GM18951 (cell line): ENCODE measurements at regions not wholly inside any gene's neighbourhood (a gene's known extent, or its start where the extent isn't known, plus 50 kb on each side); places are given as distances from the start of the nearest gene placed in this dataset.

Source experiments
- POLR2A ChIP-seq: IDR thresholded peaks from 4 replicates; pipeline ENCODE4 v1.6.1; 2011; ENCODE audit warnings: mild to moderate bottlenecking; ENCODE audit not compliant: insufficient read length, insufficient read depth; ENCODE audit errors: extremely low read depth
- in situ Hi-C: fragments of 300-500 bp; cut with MboI; formaldehyde crosslinking; loops from one replicate; pipeline ENCODE4 v1.12.0; 2022; ENCODE audit warnings: low sequenced_read_pairs, mixed read lengths, inconsistent platforms; ENCODE audit not compliant: unreplicated experiment

DNA sequence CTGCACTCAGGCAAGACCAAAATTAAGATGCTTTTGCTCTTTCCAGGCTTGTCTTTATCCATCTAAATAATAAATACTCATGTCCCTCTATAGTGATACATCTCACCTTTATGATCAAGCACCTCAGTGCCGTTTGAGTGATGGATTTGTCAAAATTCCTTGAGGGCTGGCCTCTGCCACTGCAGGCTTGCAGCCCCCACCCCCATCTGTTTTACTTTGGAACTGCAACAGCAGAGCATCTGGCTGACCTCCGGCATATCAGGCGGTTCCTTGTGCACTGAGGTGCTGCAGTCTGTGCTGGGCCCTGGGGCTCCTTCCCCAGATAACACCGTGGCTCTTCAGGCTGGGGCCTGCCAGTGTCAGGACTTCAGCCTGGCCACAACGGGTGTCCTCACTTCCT is 386.9 kb downstream of the CDH26 start:
- TF ChIP-seq POLR2A, result no peak
- in situ Hi-C loops, result no loop called here

DNA sequence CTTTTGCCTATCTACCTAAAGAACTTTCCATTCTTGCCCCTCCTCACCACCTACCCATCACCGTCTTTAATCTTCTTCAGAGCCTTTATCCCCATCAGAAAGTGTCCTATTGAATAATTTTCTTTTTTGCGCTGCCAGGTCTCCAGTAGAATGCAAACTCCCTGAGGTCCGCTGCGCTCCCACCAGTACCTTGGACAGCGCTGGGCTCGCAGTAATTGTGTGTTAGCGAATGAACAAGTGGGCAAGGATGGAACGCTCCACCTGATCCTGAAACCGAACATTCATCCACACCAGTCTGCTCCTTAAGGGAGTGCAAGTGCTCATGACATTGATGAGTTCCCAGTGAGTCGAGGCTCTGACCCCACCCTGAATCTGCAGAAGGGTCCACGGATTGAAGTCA is 391.2 kb downstream of the CDH26 start:
- in situ Hi-C loops, result no loop called here
- no peak for TF ChIP-seq POLR2A

DNA sequence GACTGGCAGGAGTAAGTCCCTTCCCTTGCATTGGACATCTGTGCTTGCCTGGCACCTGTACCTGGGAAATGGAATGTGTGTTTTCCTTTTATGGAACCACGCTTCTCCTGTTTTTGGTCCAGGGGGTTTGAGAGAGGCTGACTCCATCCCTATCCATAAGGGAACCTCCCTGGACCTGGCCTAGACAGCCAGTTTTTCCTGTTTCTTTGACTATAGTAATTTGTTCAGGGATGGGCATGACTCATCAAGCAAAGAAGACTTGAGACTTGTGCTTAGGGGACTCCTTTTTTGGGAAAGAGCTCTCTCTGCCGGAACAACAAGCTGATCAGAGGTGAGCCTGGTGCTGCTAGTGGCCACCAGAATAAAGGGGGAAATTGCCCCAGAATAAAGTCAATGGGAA is 393.8 kb downstream of the CDH26 start:
- no peak for TF ChIP-seq POLR2A
- in situ Hi-C loops, result no loop called here

DNA sequence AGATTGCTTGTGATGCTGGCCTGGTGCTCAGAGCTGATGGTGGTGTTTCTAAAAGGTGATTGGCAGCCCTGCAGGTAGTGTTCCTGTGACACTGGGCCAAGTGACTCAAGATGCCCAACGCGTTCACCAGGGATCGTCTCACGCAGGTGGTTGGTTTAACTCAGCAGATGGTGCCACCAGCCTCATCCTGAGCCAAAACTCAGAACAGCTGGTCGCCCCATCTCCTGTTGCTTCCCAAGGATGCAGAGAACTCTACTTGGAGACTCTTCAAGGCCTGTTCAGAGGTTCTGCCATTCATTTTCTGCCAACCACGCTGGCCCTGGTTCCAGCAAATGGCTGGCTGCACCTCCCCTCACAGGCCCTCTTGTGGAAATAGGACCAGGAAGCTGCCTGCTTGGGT is 394.4 kb downstream of the CDH26 start:
- TF ChIP-seq POLR2A, result no peak
- in situ Hi-C loops, result no loop called here

DNA sequence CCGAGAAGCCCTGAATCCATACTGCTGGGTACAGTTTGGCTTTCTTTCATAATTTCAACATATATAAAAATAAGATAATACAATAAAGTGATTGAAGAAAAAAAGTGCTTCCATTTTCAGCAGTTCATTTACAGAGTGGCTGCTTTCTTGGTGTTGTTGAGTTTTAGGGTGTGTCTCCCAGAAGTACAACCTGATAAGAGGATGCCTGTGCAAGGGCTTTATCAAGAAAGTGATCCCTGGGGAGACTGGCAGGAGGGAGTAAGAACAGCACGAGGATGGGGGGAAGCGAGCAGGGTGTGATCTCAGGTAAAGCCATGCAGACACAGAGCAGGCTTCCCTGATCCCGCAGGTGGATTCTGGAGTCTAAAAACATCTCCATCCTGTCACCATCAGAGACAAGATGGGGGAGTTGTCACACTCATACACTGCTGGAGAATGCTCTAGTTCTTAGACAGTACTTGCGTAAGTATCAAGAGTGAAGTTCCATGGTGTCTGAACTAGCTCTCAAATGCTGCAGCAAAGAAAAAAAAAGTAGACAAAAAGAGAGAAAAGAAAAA is 395.9 kb downstream of the CDH26 start:
- in situ Hi-C loops, result no loop called here
- TF ChIP-seq POLR2A, result no peak

DNA sequence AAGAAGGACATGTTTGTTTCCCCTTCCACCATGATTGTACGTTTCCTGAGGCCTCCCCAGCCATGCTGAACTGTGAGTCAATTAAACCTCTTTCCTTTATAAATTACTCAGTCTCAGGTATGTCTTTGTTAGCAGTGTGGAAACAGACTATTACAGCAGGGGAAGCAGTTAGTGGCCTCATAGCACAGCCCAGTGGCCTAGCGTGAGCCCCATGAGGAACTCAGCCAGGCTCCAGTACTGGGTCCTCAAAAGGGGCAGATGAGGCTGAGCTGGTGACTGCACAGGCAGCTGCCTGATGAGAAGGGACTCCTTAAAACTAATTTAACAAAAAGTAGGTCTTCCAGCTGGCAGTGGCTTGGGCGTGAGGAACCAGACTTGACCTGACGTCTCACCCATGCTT is 399.9 kb downstream of the CDH26 start:
- TF ChIP-seq POLR2A, result no peak
- in situ Hi-C loops, result no loop called here

DNA sequence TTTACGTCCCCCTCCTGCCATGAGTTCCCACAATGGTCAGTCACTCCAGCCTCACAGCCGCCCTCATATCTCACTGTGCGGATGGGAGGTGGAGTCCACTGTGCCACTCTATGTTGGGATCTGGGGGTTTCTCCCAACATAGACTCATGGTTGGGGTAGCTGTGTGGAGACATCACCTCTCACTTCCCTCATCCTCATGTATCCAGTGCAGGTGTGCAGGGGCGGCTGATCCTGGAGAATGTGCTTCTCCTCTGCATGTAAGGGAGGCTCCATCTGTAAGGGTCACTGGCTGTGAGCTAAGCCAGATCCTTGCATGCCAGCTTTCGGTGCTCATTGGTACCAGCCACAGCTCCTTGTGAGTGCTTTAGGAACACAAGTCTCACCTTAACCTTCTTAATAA is 400.8 kb downstream of the CDH26 start:
- no peak for TF ChIP-seq POLR2A

DNA sequence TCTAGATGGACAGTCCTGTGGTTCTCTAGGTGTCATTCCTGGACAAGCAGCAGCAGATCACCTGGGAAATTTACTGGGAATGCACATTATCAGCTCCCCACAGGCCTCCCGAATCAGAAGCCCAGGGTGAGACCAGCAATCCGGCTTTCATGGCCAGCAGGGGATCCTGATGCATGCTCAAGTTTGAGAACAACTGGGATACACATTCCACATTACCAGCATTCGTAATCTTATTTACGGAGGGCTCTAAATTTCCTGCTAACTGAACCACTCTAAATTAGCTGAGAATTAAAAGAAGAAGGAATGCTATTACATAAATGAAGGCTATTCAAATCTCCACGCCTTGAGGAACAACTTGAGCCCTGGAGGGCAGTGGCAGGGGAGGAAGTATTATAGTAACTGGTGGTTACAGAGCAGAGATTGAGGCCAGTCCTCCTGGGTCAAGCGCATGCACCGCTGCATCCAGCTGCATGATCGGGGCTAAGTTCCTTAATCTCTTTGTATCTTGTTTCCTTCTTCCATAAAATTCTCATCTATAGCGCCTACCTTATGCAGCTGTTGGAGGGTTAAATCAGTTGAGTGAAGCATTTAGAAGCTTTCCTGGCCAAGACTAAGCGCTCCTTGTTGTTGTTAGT is 403.7 kb downstream of the CDH26 start:
- in situ Hi-C loops, result no loop called here
- TF ChIP-seq POLR2A, result no peak

More for the DNA sequence above, 400.8 kb downstream of the CDH26 start:
- in situ Hi-C loops, result no loop called here

DNA sequence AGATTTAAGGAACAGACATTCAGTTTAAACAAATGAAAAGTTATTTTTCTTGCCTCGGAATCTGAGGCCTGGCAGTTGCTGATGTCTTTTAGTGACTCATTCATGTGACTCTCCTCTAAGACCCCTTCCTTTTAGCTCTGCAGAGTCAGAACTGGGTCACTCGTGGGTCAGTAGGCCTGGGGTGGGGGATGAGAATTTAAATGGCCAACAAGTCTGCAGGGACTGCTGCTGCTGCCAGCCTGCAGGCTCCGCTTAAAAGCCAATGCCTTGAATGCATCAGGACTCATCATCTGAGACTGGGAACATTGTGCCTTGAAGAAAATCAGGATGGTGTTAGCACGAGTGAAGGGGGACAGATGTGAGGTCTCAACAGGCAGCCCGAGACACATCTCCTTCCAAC is 404.3 kb downstream of the CDH26 start:
- in situ Hi-C loops, result no loop called here
- no peak for TF ChIP-seq POLR2A

DNA sequence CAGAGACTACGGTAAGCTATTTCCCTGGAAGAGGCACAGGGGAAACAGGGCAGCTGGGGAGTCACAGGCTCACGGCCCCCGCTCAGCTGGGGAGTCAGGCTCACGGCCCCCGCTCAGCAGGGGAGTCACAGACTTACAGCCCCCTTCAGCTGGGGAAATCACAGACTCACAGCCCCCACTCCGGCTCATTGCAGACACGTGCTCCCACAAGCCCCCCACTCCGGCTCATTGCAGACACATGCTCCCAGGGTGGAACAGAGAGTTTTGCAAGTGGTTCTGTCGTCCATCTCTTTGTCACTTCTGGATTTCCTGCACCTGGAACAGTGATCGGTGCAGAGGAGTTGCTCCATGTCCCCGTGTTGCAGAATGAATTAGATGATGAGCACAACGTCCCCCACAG is 405.5 kb downstream of the CDH26 start:
- in situ Hi-C loops, result no loop called here
- TF ChIP-seq POLR2A, result no peak

DNA sequence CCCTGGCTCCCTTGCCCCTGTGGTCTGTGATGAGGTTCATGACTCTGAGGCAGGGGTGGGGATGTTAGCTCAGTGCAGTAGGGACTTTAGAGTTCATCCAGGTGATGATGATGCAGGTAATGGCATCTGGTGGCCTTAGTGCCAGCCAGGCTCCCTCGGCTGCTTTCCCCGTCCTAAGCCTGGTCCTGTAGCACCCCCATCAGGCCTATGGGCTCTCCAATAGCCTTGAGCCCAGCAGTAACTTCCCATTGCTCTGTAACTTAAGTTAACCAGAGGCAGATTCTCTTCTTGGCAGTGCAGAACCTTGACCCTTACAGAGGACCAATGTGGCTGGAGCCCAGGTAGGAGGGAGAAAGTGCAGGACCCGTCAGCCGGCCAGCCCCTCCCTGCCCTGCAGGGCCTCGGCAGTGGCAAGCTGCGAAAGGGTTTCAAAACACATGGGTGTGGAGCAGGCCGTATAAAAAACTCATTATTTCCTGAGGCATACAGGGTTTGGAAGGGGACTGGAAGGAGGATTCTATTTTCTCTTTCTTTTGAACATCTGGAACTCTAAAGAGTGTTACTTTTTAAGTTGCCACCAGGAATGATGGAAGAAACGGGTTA is 406.9 kb downstream of the CDH26 start:
- TF ChIP-seq POLR2A, result no peak

DNA sequence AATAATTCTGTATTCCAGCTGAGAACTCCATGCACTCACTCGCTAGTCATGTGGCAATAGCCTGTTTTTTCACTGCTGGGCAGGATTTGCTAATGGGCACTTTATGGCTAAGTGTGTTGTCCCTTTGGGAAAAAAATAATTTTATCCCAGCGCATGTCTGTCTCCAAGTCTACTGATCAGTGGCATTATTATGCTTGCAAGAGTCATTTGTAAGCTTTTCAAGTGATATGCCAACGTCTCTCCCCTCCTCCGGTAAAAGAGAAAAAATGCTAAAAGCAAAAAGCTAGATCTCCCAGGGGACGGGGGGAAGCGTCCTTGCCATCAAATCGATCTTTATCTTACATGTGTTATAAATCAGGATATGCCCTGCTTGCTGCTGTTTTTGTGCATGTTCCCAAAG is 407.7 kb downstream of the CDH26 start:
- in situ Hi-C loops, result no loop called here
- TF ChIP-seq POLR2A, result no peak

More for the DNA sequence above, 406.9 kb downstream of the CDH26 start:
- in situ Hi-C loops, result no loop called here

DNA sequence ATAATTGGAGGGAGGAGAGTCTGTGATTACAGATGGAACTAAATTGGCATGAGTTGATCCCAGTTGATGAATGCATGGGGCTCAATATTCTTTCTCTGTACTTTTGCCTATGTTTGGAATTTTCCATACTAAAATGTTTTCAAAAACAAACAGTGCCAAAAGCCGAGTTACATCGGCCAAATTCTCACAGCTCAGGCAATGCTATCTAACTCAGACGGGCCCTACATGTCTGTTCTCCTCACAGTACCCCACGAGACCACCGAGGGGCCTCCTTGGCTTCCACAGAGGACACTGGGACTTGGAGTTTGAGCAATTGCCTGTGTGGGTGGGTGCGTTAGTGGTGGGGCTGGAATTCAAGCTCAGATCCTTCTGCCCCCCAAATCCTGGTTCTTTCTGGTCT is 413.2 kb downstream of the CDH26 start:
- in situ Hi-C loops, result no loop called here
- TF ChIP-seq POLR2A, result no peak

DNA sequence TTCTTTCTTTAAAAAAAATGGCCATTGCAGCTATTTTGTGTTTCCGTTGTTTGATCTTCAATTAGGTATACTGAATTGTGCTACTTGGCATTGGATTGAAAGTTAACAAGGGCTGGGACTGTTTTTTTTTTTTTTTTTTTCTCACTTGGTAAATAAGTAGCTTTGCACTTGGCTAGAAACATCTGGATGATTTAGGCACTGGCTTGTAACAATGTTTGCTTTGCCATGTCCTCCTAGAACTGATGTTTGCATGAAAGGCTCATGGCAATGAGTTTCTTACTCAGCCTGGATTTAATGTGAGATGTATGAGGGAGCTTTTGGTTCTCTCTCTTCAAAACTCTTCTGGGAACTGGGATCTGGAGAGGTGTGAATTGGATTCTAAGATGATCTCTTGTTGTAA is 414.1 kb downstream of the CDH26 start:
- in situ Hi-C loops, result no loop called here
- no peak for TF ChIP-seq POLR2A
